ENCODE measurements at regions not wholly inside any gene's neighbourhood (a gene's known extent, or its start where the extent isn't known, plus 50 kb on each side); places are given as distances from the start of the nearest gene placed in this dataset.
"Not testable (repeated sequence)": the region's sequence is repeated elsewhere in the genome, so short reads cannot be mapped to it uniquely, and the experiment has no call there.

- CTCF ChIA-PET: interaction anchor here (0.7 kb wide), 1 partner anchor 19 kb away, joined by 3 read pairs; no protein-coding TSS in a partner anchor
- H3K4me3 ChIP-seq (ENCODE audit: low read depth, low read length): no peak overlapping the region
- DNase-seq (ENCODE audit: low read depth, low spot score): no peak
- TF ChIP-seq CTCF (IDR thresholded peaks at IDR 0.05; ENCODE audit: insufficient read depth, low read length, missing control alignments): no peak
- POLR2A ChIA-PET: no interaction called here
Observed at GRCh38 chr2:107132746-107133145, 246.8 kb upstream of the ST6GAL2 start.

DNA sequence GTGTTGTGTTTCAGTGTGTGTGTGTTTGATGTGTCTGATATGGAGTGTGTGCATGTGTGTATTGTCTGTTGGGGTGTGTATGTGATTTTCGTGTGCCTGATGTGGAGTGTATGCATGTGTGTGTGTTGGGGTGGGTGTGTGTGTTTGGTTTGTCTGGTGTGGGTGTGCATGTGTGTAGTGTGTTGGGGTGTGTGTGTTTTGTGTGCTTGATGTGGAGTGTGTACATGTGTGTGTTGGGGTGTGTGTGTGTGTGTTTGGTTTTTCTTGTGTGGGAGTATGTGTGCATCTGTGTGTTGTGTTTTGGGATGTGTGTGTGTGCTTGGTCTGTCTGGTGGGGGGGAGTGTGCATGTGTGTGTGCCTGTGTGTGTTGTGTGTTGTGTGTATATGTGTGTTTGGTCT, 247.4 kb upstream of the ST6GAL2 start:
- ChIA-PET POLR2A (no interaction called here), CTCF (no interaction called here)
- no peak for DNase-seq (ENCODE audit: low read depth, low spot score)
- TF ChIP-seq CTCF (IDR thresholded peaks at IDR 0.05; ENCODE audit: insufficient read depth, low read length, missing control alignments): no peak
- H3K4me3 ChIP-seq (ENCODE audit: low read depth, low read length): no peak overlapping the region

DNA sequence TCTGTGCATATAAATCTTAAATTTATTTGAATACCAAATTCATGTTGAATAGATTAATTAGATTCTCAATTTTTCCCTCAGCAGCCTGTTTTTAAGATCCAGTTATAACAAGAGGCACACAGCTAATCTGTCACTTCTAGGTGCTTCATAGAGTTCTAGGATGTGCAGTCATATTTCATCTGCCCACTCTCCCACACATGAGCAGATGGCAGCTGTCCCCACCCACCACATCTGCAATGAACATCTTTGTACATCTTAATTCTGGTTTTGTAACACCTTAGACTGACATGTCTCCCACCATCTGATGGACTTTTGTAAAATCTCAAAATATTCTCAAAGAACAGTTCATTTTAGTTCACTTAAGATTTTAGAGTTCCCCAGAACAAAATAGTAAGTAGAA, 250.8 kb upstream of the ST6GAL2 start:
- POLR2A ChIA-PET: no interaction called here

DNA sequence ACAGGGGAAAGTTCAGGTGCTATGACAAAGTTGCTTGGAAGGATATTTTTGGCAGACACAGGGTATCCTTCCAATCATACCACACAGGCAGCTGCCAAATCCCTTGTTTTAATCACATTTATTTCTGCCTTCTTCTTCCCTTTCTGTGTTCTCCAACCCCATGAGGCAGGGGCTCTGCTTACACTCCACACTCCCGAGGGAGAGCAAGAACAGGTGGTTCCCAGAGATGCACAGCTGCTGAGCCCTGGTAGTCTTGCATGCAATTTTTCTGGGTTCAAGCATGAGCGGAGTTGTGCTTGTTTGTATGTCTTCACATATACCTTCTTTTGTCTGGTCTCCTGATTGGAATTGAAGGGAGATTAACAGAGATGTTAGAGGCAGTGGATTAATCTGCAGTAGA, 251.7 kb upstream of the ST6GAL2 start:
- DNase-seq (ENCODE audit: low read depth, low spot score): no peak
- TF ChIP-seq CTCF (IDR thresholded peaks at IDR 0.05; ENCODE audit: insufficient read depth, low read length, missing control alignments): no peak
- H3K4me3 ChIP-seq (ENCODE audit: low read depth, low read length): no peak overlapping the region
- CTCF ChIA-PET: no interaction called here
- POLR2A ChIA-PET: interaction anchor here (0.7 kb wide), 1 partner anchor 24 kb away, joined by 3 read pairs; no protein-coding TSS in a partner anchor

More for the DNA sequence above, 250.8 kb upstream of the ST6GAL2 start:
- CTCF ChIA-PET: no interaction called here
- DNase-seq (ENCODE audit: low read depth, low spot score): no peak
- no peak overlapping the region for H3K4me3 ChIP-seq (ENCODE audit: low read depth, low read length)
- no peak for TF ChIP-seq CTCF (IDR thresholded peaks at IDR 0.05; ENCODE audit: insufficient read depth, low read length, missing control alignments)

DNA sequence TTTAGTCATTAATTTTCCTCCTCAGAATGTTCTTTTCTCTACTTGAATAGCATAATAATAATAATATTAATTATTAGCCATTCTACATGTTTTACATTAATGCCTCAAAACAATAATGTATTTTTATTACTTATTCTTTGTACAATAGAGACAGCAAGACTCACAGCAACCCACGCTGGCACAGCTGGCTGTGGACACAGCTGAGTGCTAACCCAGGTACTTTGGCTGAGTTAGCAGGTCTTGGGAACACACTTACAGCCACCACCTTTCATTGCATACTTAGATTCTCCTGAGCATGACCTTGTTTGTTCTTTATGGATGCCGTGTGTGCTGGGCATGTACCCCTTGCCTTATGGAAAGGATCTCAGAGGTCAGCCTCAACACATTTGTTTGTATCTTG, 260.2 kb upstream of the ST6GAL2 start:
- no peak overlapping the region for H3K4me3 ChIP-seq (ENCODE audit: low read depth, low read length)
- POLR2A ChIA-PET: no interaction called here
- CTCF ChIA-PET: no interaction called here
- TF ChIP-seq CTCF (IDR thresholded peaks at IDR 0.05; ENCODE audit: insufficient read depth, low read length, missing control alignments): no peak
- no peak for DNase-seq (ENCODE audit: low read depth, low spot score)

GRCh38 chr2:107146645-107147044, 260.7 kb upstream of the ST6GAL2 start:
- POLR2A ChIA-PET; DNase-seq (ENCODE audit: low read depth, low spot score); H3K4me3 ChIP-seq (ENCODE audit: low read depth, low read length); CTCF ChIA-PET: not testable (repeated sequence)

DNA sequence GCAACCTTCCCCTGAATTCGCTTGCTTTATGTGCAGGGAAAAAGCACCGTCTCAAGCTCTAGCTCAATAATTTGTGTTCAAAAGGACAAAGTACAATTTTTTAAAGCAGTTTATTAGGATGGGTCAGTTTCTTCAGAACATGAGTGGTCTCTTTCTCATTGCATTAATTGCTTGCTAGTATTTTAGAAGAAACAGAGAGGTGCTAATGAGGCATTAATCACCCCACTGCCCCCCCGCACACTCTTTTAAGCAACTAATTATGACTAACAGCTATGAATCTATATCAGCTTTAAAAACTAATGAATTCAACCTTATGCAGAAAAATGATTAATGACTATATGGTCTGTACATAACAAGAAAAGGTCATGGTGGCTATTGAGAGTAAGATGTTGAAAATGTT, 262.1 kb upstream of the ST6GAL2 start:
- DNase-seq (ENCODE audit: low read depth, low spot score): no peak
- ChIA-PET CTCF (no interaction called here), POLR2A (no interaction called here)
- no peak for TF ChIP-seq CTCF (IDR thresholded peaks at IDR 0.05; ENCODE audit: insufficient read depth, low read length, missing control alignments)
- no peak overlapping the region for H3K4me3 ChIP-seq (ENCODE audit: low read depth, low read length)
